ENCODE measurements at regions not wholly inside any gene's neighbourhood (a gene's known extent, or its start where the extent isn't known, plus 50 kb on each side); places are given as distances from the start of the nearest gene placed in this dataset.

DNA sequence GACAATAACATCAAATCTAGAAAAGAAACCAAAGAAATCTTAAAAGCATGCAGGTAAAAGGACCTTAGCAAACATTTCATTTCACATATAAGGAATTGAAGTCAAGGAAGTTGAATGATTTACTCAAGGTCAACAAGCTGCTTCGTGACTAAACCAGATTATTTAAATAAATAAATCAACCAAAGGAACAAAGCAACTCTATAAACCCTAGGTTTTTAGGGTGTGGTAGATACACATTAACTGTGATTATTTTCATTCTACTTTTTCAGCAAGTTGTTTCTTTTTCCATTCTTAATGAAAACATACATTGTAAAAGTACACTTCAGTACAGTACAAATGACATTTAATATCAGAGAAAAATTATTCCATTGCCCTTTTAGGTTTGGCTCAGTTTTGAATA lies 382.0 kb upstream of the STEAP1 start:
- Histone ChIP-seq H2AFZ (no peak overlapping the region), H3K79me2 (ENCODE audit: insufficient read depth) (no peaks in the 10 kb centered on the region), H3K36me3 (ENCODE audit: low read depth) (no peaks in the 10 kb centered on the region), H3K9me3 (ENCODE audit: low read depth) (no peaks in the 10 kb centered on the region), H3K4me2 (ENCODE audit: unreplicated experiment) (no peak overlapping the region), H3K27me3 (replicated peaks; ENCODE audit: insufficient read depth) (no peaks in the 10 kb centered on the region), H3K4me1 (ENCODE audit: insufficient read depth) (no peaks in the 10 kb centered on the region), H3K4me3 (no peak overlapping the region), H3F3A (ENCODE audit: insufficient read depth) (no peaks in the 10 kb centered on the region), H3K9me2 (ENCODE audit: insufficient read depth) (no peaks in the 10 kb centered on the region), H3K9ac (no peak overlapping the region), H4K20me1 (ENCODE audit: insufficient read depth) (no peaks in the 10 kb centered on the region), H3K27ac (no peak overlapping the region)
- TF ChIP-seq EZH2 (IDR thresholded peaks at IDR 0.05; ENCODE audit: insufficient read depth, poor library complexity, severe bottlenecking) (no peak), EZH2phosphoT487 (IDR thresholded peaks at IDR 0.05; ENCODE audit: insufficient read depth, low read depth) (no peak)
- no peak for DNase-seq
- 22 to 35% methylated on average over 1 of the region's 1 CpG for WGBS, 2 experiments (ENCODE audit: low coverage in 1 of 2, low lambda C conversion rate in 2 of 2, missing lambda C conversion rate in 2 of 2)
- in situ Hi-C loops (cut with MboI), result no loop called here

- Histone ChIP-seq H3K27ac (no peak overlapping the region), H4K20me1 (ENCODE audit: insufficient read depth) (no peaks in the 10 kb centered on the region), H3K9me2 (ENCODE audit: insufficient read depth) (no peaks in the 10 kb centered on the region), H3F3A (ENCODE audit: insufficient read depth) (no peaks in the 10 kb centered on the region), H2AFZ (no peak overlapping the region), H3K9me3 (ENCODE audit: low read depth) (no peaks in the 10 kb centered on the region), H3K36me3 (ENCODE audit: low read depth) (no peaks in the 10 kb centered on the region), H3K4me2 (ENCODE audit: unreplicated experiment) (no peak overlapping the region), H3K9ac (no peak overlapping the region), H3K79me2 (ENCODE audit: insufficient read depth) (no peaks in the 10 kb centered on the region), H3K27me3 (replicated peaks; ENCODE audit: insufficient read depth) (no peaks in the 10 kb centered on the region), H3K4me3 (no peak overlapping the region), H3K4me1 (ENCODE audit: insufficient read depth) (no peaks in the 10 kb centered on the region)
- in situ Hi-C loops (cut with MboI), result no loop called here
- WGBS, 2 experiments (ENCODE audit: low coverage in 1 of 2, low lambda C conversion rate in 2 of 2, missing lambda C conversion rate in 2 of 2), result 37 to 44% methylated on average over 2 of the region's 2 CpGs
- DNase-seq, result no peak
- TF ChIP-seq EZH2phosphoT487 (IDR thresholded peaks at IDR 0.05; ENCODE audit: insufficient read depth, low read depth) (no peak), EZH2 (IDR thresholded peaks at IDR 0.05; ENCODE audit: insufficient read depth, poor library complexity, severe bottlenecking) (no peak)
Measured at GRCh38 chr7:89773611-89774010, 380.7 kb upstream of the STEAP1 start.

DNA sequence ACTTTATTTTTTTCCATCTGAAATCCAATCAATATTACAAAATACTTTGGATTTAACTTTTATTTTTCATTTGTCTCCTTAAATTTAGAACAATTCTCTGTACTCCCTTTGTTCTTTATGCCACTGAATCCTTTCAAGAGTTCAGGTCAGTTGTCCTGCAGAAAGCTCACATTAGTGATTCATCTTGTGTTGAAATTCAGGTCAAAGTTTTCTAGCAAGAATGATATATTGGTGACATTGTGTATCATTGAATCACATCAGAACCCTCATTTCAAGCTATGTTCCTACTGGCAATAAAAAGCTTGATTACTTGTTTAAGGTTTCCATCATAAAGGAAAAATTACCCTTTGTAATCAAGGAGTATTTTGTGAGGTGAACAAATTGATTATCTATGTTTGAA lies 378.8 kb upstream of the STEAP1 start:
- H3K79me2 ChIP-seq (ENCODE audit: insufficient read depth), result no peaks in the 10 kb centered on the region
- no peak overlapping the region for H3K9ac ChIP-seq
- no peaks in the 10 kb centered on the region for H3K9me2 ChIP-seq (ENCODE audit: insufficient read depth)
- H3K27me3 ChIP-seq (replicated peaks; ENCODE audit: insufficient read depth), result no peaks in the 10 kb centered on the region
- no peaks in the 10 kb centered on the region for H3K4me1 ChIP-seq (ENCODE audit: insufficient read depth)
- no peak overlapping the region for H3K27ac ChIP-seq
- H3K4me2 ChIP-seq (ENCODE audit: unreplicated experiment), result no peak overlapping the region
- H4K20me1 ChIP-seq (ENCODE audit: insufficient read depth), result no peaks in the 10 kb centered on the region
- in situ Hi-C loops (cut with MboI), result no loop called here
- H3F3A ChIP-seq (ENCODE audit: insufficient read depth), result no peaks in the 10 kb centered on the region
- no peak overlapping the region for H3K4me3 ChIP-seq
- TF ChIP-seq EZH2phosphoT487 (IDR thresholded peaks at IDR 0.05; ENCODE audit: insufficient read depth, low read depth), result no peak
- no peak for TF ChIP-seq EZH2 (IDR thresholded peaks at IDR 0.05; ENCODE audit: insufficient read depth, poor library complexity, severe bottlenecking)
- no peak for DNase-seq
- no peaks in the 10 kb centered on the region for H3K36me3 ChIP-seq (ENCODE audit: low read depth)
- H3K9me3 ChIP-seq (ENCODE audit: low read depth), result no peaks in the 10 kb centered on the region
- H2AFZ ChIP-seq, result no peak overlapping the region

DNA sequence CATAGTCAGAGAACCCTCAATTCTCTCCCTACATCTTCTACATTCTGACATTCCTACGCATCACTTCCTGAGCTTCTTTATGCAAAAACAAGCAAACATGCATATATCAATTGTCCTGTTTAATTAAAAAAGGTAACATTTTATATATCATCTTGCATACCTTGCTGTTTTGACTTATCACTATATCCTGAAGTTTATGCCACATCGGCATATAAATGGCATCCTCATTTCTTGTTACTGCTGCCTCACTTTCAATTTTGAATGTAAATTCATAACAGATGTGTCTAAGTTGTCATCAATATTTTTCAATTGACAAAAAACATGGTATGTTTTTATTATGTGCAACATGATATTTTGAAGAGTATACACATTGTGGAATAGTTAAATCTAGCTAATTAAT lies 377.3 kb upstream of the STEAP1 start:
- H3K4me1 ChIP-seq (ENCODE audit: insufficient read depth), result no peaks in the 10 kb centered on the region
- no peaks in the 10 kb centered on the region for H3K9me3 ChIP-seq (ENCODE audit: low read depth)
- TF ChIP-seq EZH2 (IDR thresholded peaks at IDR 0.05; ENCODE audit: insufficient read depth, poor library complexity, severe bottlenecking) (no peak), EZH2phosphoT487 (IDR thresholded peaks at IDR 0.05; ENCODE audit: insufficient read depth, low read depth) (no peak)
- H3K27ac ChIP-seq, result no peak overlapping the region
- 64 to 66% methylated on average over 2 of the region's 2 CpGs for WGBS, 2 experiments (ENCODE audit: low coverage in 1 of 2, low lambda C conversion rate in 2 of 2, missing lambda C conversion rate in 2 of 2)
- H3K9ac ChIP-seq, result no peak overlapping the region
- H3K79me2 ChIP-seq (ENCODE audit: insufficient read depth), result no peaks in the 10 kb centered on the region
- no peaks in the 10 kb centered on the region for H3K36me3 ChIP-seq (ENCODE audit: low read depth)
- no peaks in the 10 kb centered on the region for H3K27me3 ChIP-seq (replicated peaks; ENCODE audit: insufficient read depth)
- no peak overlapping the region for H3K4me3 ChIP-seq
- H3K4me2 ChIP-seq (ENCODE audit: unreplicated experiment), result no peak overlapping the region
- H3F3A ChIP-seq (ENCODE audit: insufficient read depth), result no peaks in the 10 kb centered on the region
- no peaks in the 10 kb centered on the region for H3K9me2 ChIP-seq (ENCODE audit: insufficient read depth)
- no peaks in the 10 kb centered on the region for H4K20me1 ChIP-seq (ENCODE audit: insufficient read depth)
- no peak for DNase-seq
- in situ Hi-C loops (cut with MboI), result no loop called here
- no peak overlapping the region for H2AFZ ChIP-seq

DNA sequence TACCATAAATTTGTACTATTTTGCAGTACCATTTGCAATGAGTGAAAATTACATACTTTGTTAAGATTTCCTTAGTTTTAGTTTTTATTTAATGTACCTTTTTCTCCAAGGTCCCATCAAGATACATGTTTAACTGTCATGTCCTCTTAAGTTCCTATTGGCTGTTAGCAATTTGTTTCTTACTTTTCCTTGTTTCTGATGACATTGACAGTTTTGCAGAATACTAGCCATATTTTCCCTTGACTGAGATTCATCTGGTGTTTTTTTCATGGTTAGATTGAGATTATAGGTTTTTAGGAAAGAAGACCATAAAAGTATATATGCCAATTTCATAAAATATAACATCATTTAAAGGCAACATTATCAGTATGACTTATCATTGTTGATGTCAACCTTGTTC lies 376.8 kb upstream of the STEAP1 start:
- TF ChIP-seq EZH2 (IDR thresholded peaks at IDR 0.05; ENCODE audit: insufficient read depth, poor library complexity, severe bottlenecking), result no peak
- no peak for TF ChIP-seq EZH2phosphoT487 (IDR thresholded peaks at IDR 0.05; ENCODE audit: insufficient read depth, low read depth)
- in situ Hi-C loops (cut with MboI), result no loop called here

More for the DNA sequence above, 376.8 kb upstream of the STEAP1 start:
- H3K79me2 ChIP-seq (ENCODE audit: insufficient read depth), result no peaks in the 10 kb centered on the region
- no peak overlapping the region for H3K4me3 ChIP-seq
- no peak overlapping the region for H3K9ac ChIP-seq
- H3K4me1 ChIP-seq (ENCODE audit: insufficient read depth), result no peaks in the 10 kb centered on the region
- H3K9me3 ChIP-seq (ENCODE audit: low read depth), result no peaks in the 10 kb centered on the region
- H2AFZ ChIP-seq, result no peak overlapping the region
- H3K4me2 ChIP-seq (ENCODE audit: unreplicated experiment), result no peak overlapping the region
- H4K20me1 ChIP-seq (ENCODE audit: insufficient read depth), result no peaks in the 10 kb centered on the region
- H3K36me3 ChIP-seq (ENCODE audit: low read depth), result no peaks in the 10 kb centered on the region
- H3K27me3 ChIP-seq (replicated peaks; ENCODE audit: insufficient read depth), result no peaks in the 10 kb centered on the region
- H3K9me2 ChIP-seq (ENCODE audit: insufficient read depth), result no peaks in the 10 kb centered on the region
- H3F3A ChIP-seq (ENCODE audit: insufficient read depth), result no peaks in the 10 kb centered on the region
- DNase-seq, result no peak
- no peak overlapping the region for H3K27ac ChIP-seq

Data from GM23248 (cell line).